ENCODE measurements at regions not wholly inside any gene's neighbourhood (a gene's known extent, or its start where the extent isn't known, plus 50 kb on each side); places are given as distances from the start of the nearest gene placed in this dataset.

GRCh38 chr20:6611911-6612605 lies 155.4 kb upstream of the BMP2 start:
- Histone ChIP-seq H3K4me1 (no peaks in the 10 kb centered on the region), H3K9me3 (no peaks in the 10 kb centered on the region), H3K4me3 (no peak overlapping the region), H3K27ac (no peak overlapping the region), H3K27me3 (no peaks in the 10 kb centered on the region), H3K36me3 (no peaks in the 10 kb centered on the region)
- intact Hi-C loops (cut with DNase I): no loop called here
- ATAC-seq (no peak), DNase-seq (no peak)
- TF ChIP-seq CTCF (IDR thresholded peaks at IDR 0.05): no peak

- H3K27me3 ChIP-seq: no peaks in the 10 kb centered on the region
- no peak for TF ChIP-seq CTCF (IDR thresholded peaks at IDR 0.05)
- no peaks in the 10 kb centered on the region for H3K4me1 ChIP-seq
- intact Hi-C loops (cut with DNase I): no loop called here
- no peak for DNase-seq
- no peaks in the 10 kb centered on the region for H3K36me3 ChIP-seq
- no peaks in the 10 kb centered on the region for H3K9me3 ChIP-seq
- ATAC-seq: no peak
- H3K27ac ChIP-seq: no peak overlapping the region
- no peak overlapping the region for H3K4me3 ChIP-seq
These were observed 160.8 kb upstream of the BMP2 start for GRCh38 chr20:6606651-6607050.

GRCh38 chr20:6605055-6605935 lies 162.2 kb upstream of the BMP2 start:
- Histone ChIP-seq H3K4me3 (no peak overlapping the region), H3K27me3 (no peaks in the 10 kb centered on the region), H3K4me1 (no peaks in the 10 kb centered on the region), H3K36me3 (no peaks in the 10 kb centered on the region), H3K9me3 (no peaks in the 10 kb centered on the region), H3K27ac (no peak overlapping the region)
- ATAC-seq (no peak), DNase-seq (no peak)
- intact Hi-C loops (cut with DNase I): no loop called here
- no peak for TF ChIP-seq CTCF (IDR thresholded peaks at IDR 0.05)

- no peaks in the 10 kb centered on the region for H3K36me3 ChIP-seq
- DNase-seq (no peak), ATAC-seq (no peak)
- intact Hi-C loops (cut with DNase I): no loop called here
- H3K27ac ChIP-seq: no peak overlapping the region
- H3K4me1 ChIP-seq: no peaks in the 10 kb centered on the region
- no peak for TF ChIP-seq CTCF (IDR thresholded peaks at IDR 0.05)
- H3K27me3 ChIP-seq: no peaks in the 10 kb centered on the region
- no peak overlapping the region for H3K4me3 ChIP-seq
- H3K9me3 ChIP-seq: no peaks in the 10 kb centered on the region
These were observed 163.3 kb upstream of the BMP2 start for GRCh38 chr20:6604179-6604578.

GRCh38 chr20:6599876-6600735 lies 167.4 kb upstream of the BMP2 start:
- Histone ChIP-seq H3K27me3 (no peaks in the 10 kb centered on the region), H3K4me3 (no peak overlapping the region), H3K9me3 (no peaks in the 10 kb centered on the region), H3K36me3 (no peaks in the 10 kb centered on the region), H3K4me1 (no peaks in the 10 kb centered on the region), H3K27ac (no peak overlapping the region)
- no peak for TF ChIP-seq CTCF (IDR thresholded peaks at IDR 0.05)
- DNase-seq (no peak), ATAC-seq (no peak)
- intact Hi-C loops (cut with DNase I): no loop called here

All from upper lobe of right lung (tissue), 1 donor.